H9 (cell line): ENCODE measurements at regions not wholly inside any gene's neighbourhood (a gene's known extent, or its start where the extent isn't known, plus 50 kb on each side); places are given as distances from the start of the nearest gene placed in this dataset.

Experiments used
- DNase-seq: peaks from one replicate; pipeline ENCODE4 v3.0.0-alpha.2; 2017
- H2AFZ ChIP-seq: one replicate; pipeline ENCODE4 v1.6.1; 2013; ENCODE audit warnings: mild to moderate bottlenecking, low read length, control low read depth, moderate library complexity
- H2AK5ac ChIP-seq: 2 replicates; pipeline ENCODE4 v1.6.1; 2013; ENCODE audit warnings: low read length, control low read depth, mixed read lengths; ENCODE audit not compliant: insufficient read length
- H2BK120ac ChIP-seq: one replicate; pipeline ENCODE4 v1.6.1; 2013; ENCODE audit warnings: low read depth, mild to moderate bottlenecking, low read length, control low read depth, inconsistent platforms; ENCODE audit not compliant: poor library complexity, severe bottlenecking
- H2BK12ac ChIP-seq: 2 replicates; pipeline ENCODE4 v1.6.1; 2013; ENCODE audit warnings: low read length, control low read depth, mixed read lengths, low read depth; ENCODE audit not compliant: insufficient read length
- H2BK15ac ChIP-seq: 2 replicates; pipeline ENCODE4 v1.6.1; 2013; ENCODE audit warnings: low read depth, low read length, control low read depth
- H2BK20ac ChIP-seq: one replicate; pipeline ENCODE4 v1.6.1; 2013; ENCODE audit warnings: low read depth, mild to moderate bottlenecking, low read length, control low read depth, inconsistent platforms; ENCODE audit not compliant: poor library complexity, severe bottlenecking
- H2BK5ac ChIP-seq: 2 replicates; pipeline ENCODE4 v1.6.1; 2013; ENCODE audit warnings: low read length, control low read depth, mixed read lengths; ENCODE audit not compliant: insufficient read length
- H3K14ac ChIP-seq: 2 replicates; pipeline ENCODE4 v1.6.1; 2013; ENCODE audit warnings: low read length, control low read depth; ENCODE audit not compliant: insufficient read depth
- H3K18ac ChIP-seq: 2 replicates; pipeline ENCODE4 v1.6.1; 2013; ENCODE audit warnings: low read depth, mild to moderate bottlenecking, mixed read lengths, low read length, control low read depth; ENCODE audit not compliant: insufficient read length
- H3K23ac ChIP-seq: 2 replicates; pipeline ENCODE4 v1.6.1; 2013; ENCODE audit warnings: low read length, control low read depth, mixed read lengths, low read depth; ENCODE audit not compliant: insufficient read length
- H3K23me2 ChIP-seq: 2 replicates; pipeline ENCODE4 v1.6.1; 2013; ENCODE audit warnings: low read depth, mild to moderate bottlenecking, mixed read lengths, low read length, control low read depth; ENCODE audit not compliant: insufficient read length, poor library complexity, severe bottlenecking
- H3K27ac ChIP-seq: 2 replicates; pipeline ENCODE4 v1.5.1; 2013; ENCODE audit warnings: low read length, control low read depth, mixed read lengths, low read depth; ENCODE audit not compliant: insufficient read length
- H3K27me3 ChIP-seq: 2 replicates; pipeline ENCODE4 v1.6.1; 2013; ENCODE audit warnings: low read length, control low read depth, inconsistent platforms; ENCODE audit not compliant: insufficient read depth
- H3K4ac ChIP-seq: 2 replicates; pipeline ENCODE4 v1.6.1; 2013; ENCODE audit warnings: low read depth, mild to moderate bottlenecking, control low read depth, inconsistent platforms, low read length, moderate library complexity
- H3K4me1 ChIP-seq: 2 replicates; pipeline ENCODE4 v1.6.1; 2013; ENCODE audit warnings: low read length, control low read depth, inconsistent platforms; ENCODE audit not compliant: insufficient read depth
- H3K4me2 ChIP-seq: 2 replicates; pipeline ENCODE4 v1.6.1; 2013; ENCODE audit warnings: low read length, control low read depth, mixed read lengths; ENCODE audit not compliant: insufficient read length, insufficient read depth
- H3K56ac ChIP-seq: 2 replicates; pipeline ENCODE4 v1.6.1; 2013; ENCODE audit warnings: low read depth, mild to moderate bottlenecking, mixed read lengths, low read length, control low read depth; ENCODE audit not compliant: insufficient read length
- H3K79me1 ChIP-seq: 2 replicates; pipeline ENCODE4 v1.6.1; 2013; ENCODE audit warnings: low read depth, mild to moderate bottlenecking, moderate library complexity, low read length, control low read depth, inconsistent platforms; ENCODE audit not compliant: insufficient read depth, poor library complexity, severe bottlenecking
- H3K79me2 ChIP-seq: 2 replicates; pipeline ENCODE4 v1.6.1; 2013; ENCODE audit warnings: low read length, control low read depth, inconsistent platforms; ENCODE audit not compliant: insufficient read depth
- H3K9ac ChIP-seq: 2 replicates; pipeline ENCODE4 v1.6.1; 2013; ENCODE audit warnings: low read length, control low read depth, mixed read lengths; ENCODE audit not compliant: insufficient read length; ENCODE audit errors: extremely low read depth
- H3K9me3 ChIP-seq: one replicate; pipeline ENCODE4 v1.6.1; 2013; ENCODE audit warnings: low read depth, low read length, inconsistent platforms; ENCODE audit not compliant: control insufficient read depth
- H3T11ph ChIP-seq: one replicate; pipeline ENCODE4 v1.6.1; 2013; ENCODE audit warnings: mild to moderate bottlenecking, low read length, control low read depth, inconsistent platforms
- H4K20me1 ChIP-seq: one replicate; pipeline ENCODE4 v1.6.1; 2013; ENCODE audit not compliant: control insufficient read depth, insufficient read length, insufficient read depth
- H4K5ac ChIP-seq: 2 replicates; pipeline ENCODE4 v1.6.1; 2013; ENCODE audit warnings: low read depth, mild to moderate bottlenecking, mixed read lengths, low read length, control low read depth; ENCODE audit not compliant: insufficient read length
- H4K8ac ChIP-seq: replicated peaks from 2 replicates; pipeline ENCODE4 v1.6.1; 2013; ENCODE audit warnings: low read length, control low read depth, mixed read lengths, low read depth; ENCODE audit not compliant: insufficient read length
- H4K91ac ChIP-seq: 2 replicates; pipeline ENCODE4 v1.6.1; 2013; ENCODE audit warnings: low read depth, mild to moderate bottlenecking, moderate library complexity, mixed read lengths, low read length, control low read depth; ENCODE audit not compliant: insufficient read length
- H3K27ac Mint-ChIP-seq, 3 experiments: 2 replicates in 2 of 3; 3 replicates in 1 of 3; pipeline ENCODE4 v1.8.0; 2020 to 2021; ENCODE audit warnings: mixed read lengths in 3 of 3, mild to moderate bottlenecking in 1 of 3, moderate library complexity in 1 of 3
- H3K27me3 Mint-ChIP-seq: 2 replicates; pipeline ENCODE4 v1.8.0; 2021; ENCODE audit warnings: low read depth, mild to moderate bottlenecking, moderate library complexity, mixed read lengths
- H3K36me3 Mint-ChIP-seq, 3 experiments: 2 replicates in 2 of 3; 3 replicates in 1 of 3; pipeline ENCODE4 v1.8.0; 2020 to 2021; ENCODE audit warnings: low read depth in 3 of 3, mixed read lengths in 3 of 3; ENCODE audit not compliant: insufficient read depth in 1 of 3
- H3K4me1 Mint-ChIP-seq, 2 experiments: 2 replicates each; pipeline ENCODE4 v1.8.0; 2020; ENCODE audit warnings: mixed read lengths in 2 of 2
- H3K4me3 Mint-ChIP-seq, 2 experiments: 2 replicates in 1 of 2; 3 replicates in 1 of 2; pipeline ENCODE4 v1.8.0; 2020 to 2021; ENCODE audit warnings: mild to moderate bottlenecking in 2 of 2, mixed read lengths in 2 of 2, moderate library complexity in 1 of 2
- H3K9me3 Mint-ChIP-seq, 2 experiments: 2 replicates in 1 of 2; 3 replicates in 1 of 2; pipeline ENCODE4 v1.8.0; 2020; ENCODE audit warnings: mild to moderate bottlenecking in 2 of 2, mixed read lengths in 2 of 2, moderate library complexity in 1 of 2
- CTCF ChIP-seq: fragments of 200-600 bp; sonication (generic); conservative IDR thresholded peaks from 3 replicates; pipeline ENCODE4 v1.8.0; 2021; ENCODE audit warnings: antibody characterized with exemption, mild to moderate bottlenecking
- WGBS: extraction: QIAGEN DNeasy Blood & Tissue Kit; methylation state at CpG from one replicate; pipeline ENCODE4 v1.1.7; 2013; ENCODE audit warnings: missing lambda C conversion rate, low lambda C conversion rate, mixed read lengths; ENCODE audit not compliant: insufficient read length; ENCODE audit errors: extremely low coverage; 5-methylcytosine and 5-hydroxymethylcytosine counted together

- H4K20me1 ChIP-seq, result no peaks in the 10 kb centered on the region
- H3K9ac ChIP-seq, result no peak overlapping the region
- peaks cover 3 to 10% (median 5%) of the 10 kb centered on the region in 3 experiments; a peak in 6 of 7 replicates for H3K36me3 Mint-ChIP-seq
- no peaks in the 10 kb centered on the region; a peak in 1 of 4 replicates for H3K4me1 Mint-ChIP-seq
- H3K27ac Mint-ChIP-seq, result no peak overlapping the region
- H2BK12ac ChIP-seq, result no peak overlapping the region
- H3K79me2 ChIP-seq, result no peaks in the 10 kb centered on the region
- no peak overlapping the region for H2AFZ ChIP-seq
- no peak overlapping the region for H3K56ac ChIP-seq
- no peak overlapping the region for H3K14ac ChIP-seq
- H3K4me3 Mint-ChIP-seq, result no peak overlapping the region
- no CpG with 5 or more reads among the region's 8 CpGs for WGBS
- no peak overlapping the region for H3K4me2 ChIP-seq
- no peak overlapping the region for H2BK5ac ChIP-seq
- H3T11ph ChIP-seq, result no peak overlapping the region
- no peak overlapping the region for H2BK15ac ChIP-seq
- no peak overlapping the region for H4K91ac ChIP-seq
- H3K27me3 ChIP-seq, result no peaks in the 10 kb centered on the region
- no peak overlapping the region for H3K23ac ChIP-seq
- H3K27ac ChIP-seq, result no peak overlapping the region
- no peaks in the 10 kb centered on the region for H3K79me1 ChIP-seq
- H3K23me2 ChIP-seq, result no peaks in the 10 kb centered on the region
- no peak overlapping the region for H4K5ac ChIP-seq
- H3K4ac ChIP-seq, result no peak overlapping the region
- H3K9me3 Mint-ChIP-seq, result peaks cover 9 to 14% of the 10 kb centered on the region in 2 experiments
- no peak overlapping the region for H2AK5ac ChIP-seq
- no peak overlapping the region for H2BK120ac ChIP-seq
- H2BK20ac ChIP-seq, result no peak overlapping the region
- no peaks in the 10 kb centered on the region for H3K4me1 ChIP-seq
- no peak overlapping the region for H3K18ac ChIP-seq
- H3K27me3 Mint-ChIP-seq, result no peaks in the 10 kb centered on the region; the same call in 1 of the 2 replicates
- H4K8ac ChIP-seq, result no peak overlapping the region
- no peaks in the 10 kb centered on the region for H3K9me3 ChIP-seq
- DNase-seq, result no peak
- no peak for TF ChIP-seq CTCF
Observed at GRCh38 chr5:158300256-158300655, 441.3 kb upstream of the CLINT1 start.
